Astrocyte of the spinal cord (primary cell): ENCODE measurements at regions not wholly inside any gene's neighbourhood (a gene's known extent, or its start where the extent isn't known, plus 50 kb on each side); places are given as distances from the start of the nearest gene placed in this dataset.

ENCODE experiments used
- DNase-seq: peaks from one replicate; pipeline ENCODE4 v3.0.0; 2011; ENCODE audit warnings: low read depth, low spot score
- H3K4me3 ChIP-seq: 2 replicates; pipeline ENCODE4 v1.5.1; 2011; ENCODE audit warnings: low read depth, mild to moderate bottlenecking, low read length, moderate library complexity
- CTCF ChIP-seq: IDR thresholded peaks from 2 replicates; pipeline ENCODE4 v1.5.1; 2012; ENCODE audit warnings: low read depth, mild to moderate bottlenecking, low read length, inconsistent platforms
- in situ Hi-C: cut with HindIII; loops from 2 replicates; pipeline ENCODE4 v1.10.0; 2017; ENCODE audit warnings: low sequenced_read_pairs

- no peak overlapping the region for H3K4me3 ChIP-seq
- no peak for DNase-seq
- in situ Hi-C loops: no loop called here
- no peak for TF ChIP-seq CTCF
Observed at GRCh38 chr1:24992124-24992760, 62.2 kb upstream of the RUNX3 start.

GRCh38 chr1:24991697-24992096, 61.6 kb upstream of the RUNX3 start:
- in situ Hi-C loops: no loop called here
- H3K4me3 ChIP-seq: no peak overlapping the region
- DNase-seq: no peak
- TF ChIP-seq CTCF: no peak

- TF ChIP-seq CTCF: no peak
- in situ Hi-C loops: no loop called here
- no peak overlapping the region for H3K4me3 ChIP-seq
- DNase-seq: no peak
Observed at GRCh38 chr1:24990779-24991641, 60.9 kb upstream of the RUNX3 start.

- DNase-seq: no peak
- H3K4me3 ChIP-seq: no peak overlapping the region
- TF ChIP-seq CTCF: no peak
- in situ Hi-C loops: no loop called here
Observed at GRCh38 chr1:24990136-24990535, 60.1 kb upstream of the RUNX3 start.

- in situ Hi-C loops: no loop called here
- no peak for DNase-seq
- no peak for TF ChIP-seq CTCF
- H3K4me3 ChIP-seq: no peak overlapping the region
Observed at GRCh38 chr1:24989082-24989481, 59.0 kb upstream of the RUNX3 start.

GRCh38 chr1:24988558-24988912, 58.5 kb upstream of the RUNX3 start:
- no peak overlapping the region for H3K4me3 ChIP-seq
- no peak for DNase-seq
- no peak for TF ChIP-seq CTCF
- in situ Hi-C loops: no loop called here
